ENCODE measurements at regions not wholly inside any gene's neighbourhood (a gene's known extent, or its start where the extent isn't known, plus 50 kb on each side); places are given as distances from the start of the nearest gene placed in this dataset.

DNA sequence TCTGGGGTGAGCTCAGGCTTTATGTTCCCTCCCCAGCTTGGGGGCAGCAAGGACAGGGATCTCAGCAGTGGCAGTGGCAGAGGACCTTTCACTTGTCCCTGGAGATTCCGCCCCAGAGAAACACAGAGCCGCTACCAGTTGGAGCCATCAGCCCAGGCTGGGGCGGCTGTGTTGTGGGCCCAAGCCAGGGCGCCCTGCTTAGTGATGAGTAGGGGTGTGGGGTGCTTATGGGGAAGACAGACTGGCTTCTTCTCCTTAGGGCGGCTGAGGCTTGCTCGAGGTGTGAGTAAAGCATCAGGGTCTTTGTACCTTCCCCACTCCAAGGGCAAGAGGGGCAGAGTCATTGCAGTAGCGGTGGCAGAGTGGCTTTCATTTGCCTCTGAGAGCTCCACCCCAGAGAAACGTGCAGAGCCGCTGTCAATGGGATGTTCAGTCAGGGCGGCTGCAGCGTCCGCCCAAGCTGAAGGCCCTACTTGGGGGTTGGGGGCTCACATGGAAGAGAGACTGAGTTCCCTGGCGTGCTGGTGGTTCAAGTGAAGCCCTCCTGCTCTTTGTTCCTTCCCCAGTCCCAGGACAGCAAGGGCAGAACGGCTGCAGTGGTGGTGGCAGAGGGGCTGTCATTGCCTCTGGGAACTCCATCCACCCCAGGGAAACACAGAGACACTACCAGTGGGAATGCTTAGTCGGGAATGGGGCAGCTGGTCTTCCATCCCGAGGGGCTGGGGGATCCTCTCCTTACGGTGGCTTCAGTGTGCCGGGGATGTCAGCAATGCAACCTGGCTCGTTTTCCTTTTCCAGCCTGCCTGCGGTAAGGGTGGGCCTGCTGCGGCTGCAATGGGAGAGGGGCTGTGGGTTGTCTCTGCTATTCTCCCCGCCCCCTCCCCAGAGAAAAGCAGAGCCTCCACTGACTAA, 2142.5 kb upstream of the TENM3 start:
- no peaks in the 10 kb centered on the region for H3K9me3 ChIP-seq (ENCODE audit: insufficient read depth, low read length)
- TF ChIP-seq ZNF274 (IDR thresholded peaks at IDR 0.05; ENCODE audit: low read depth, low read length) (no peak), YY1 (IDR thresholded peaks at IDR 0.05; ENCODE audit: insufficient read depth, insufficient read length) (no peak), SUZ12 (IDR thresholded peaks at IDR 0.05; ENCODE audit: extremely low read depth, insufficient read depth, insufficient read length) (no peak)
- no peaks in the 10 kb centered on the region for H3K4me1 ChIP-seq (ENCODE audit: insufficient read depth, insufficient read length)
- no peak overlapping the region for H3K4me3 ChIP-seq (ENCODE audit: insufficient read length, low read depth)
- H3K36me3 ChIP-seq (ENCODE audit: insufficient read depth, insufficient read length, low read length) = no peaks in the 10 kb centered on the region
- no peak overlapping the region for H3K9ac ChIP-seq (ENCODE audit: insufficient read length, low read depth)
- no peaks in the 10 kb centered on the region for H3K27me3 ChIP-seq (ENCODE audit: insufficient read depth, insufficient read length)
- no peak for DNase-seq (ENCODE audit: low read depth, low spot score)

DNA sequence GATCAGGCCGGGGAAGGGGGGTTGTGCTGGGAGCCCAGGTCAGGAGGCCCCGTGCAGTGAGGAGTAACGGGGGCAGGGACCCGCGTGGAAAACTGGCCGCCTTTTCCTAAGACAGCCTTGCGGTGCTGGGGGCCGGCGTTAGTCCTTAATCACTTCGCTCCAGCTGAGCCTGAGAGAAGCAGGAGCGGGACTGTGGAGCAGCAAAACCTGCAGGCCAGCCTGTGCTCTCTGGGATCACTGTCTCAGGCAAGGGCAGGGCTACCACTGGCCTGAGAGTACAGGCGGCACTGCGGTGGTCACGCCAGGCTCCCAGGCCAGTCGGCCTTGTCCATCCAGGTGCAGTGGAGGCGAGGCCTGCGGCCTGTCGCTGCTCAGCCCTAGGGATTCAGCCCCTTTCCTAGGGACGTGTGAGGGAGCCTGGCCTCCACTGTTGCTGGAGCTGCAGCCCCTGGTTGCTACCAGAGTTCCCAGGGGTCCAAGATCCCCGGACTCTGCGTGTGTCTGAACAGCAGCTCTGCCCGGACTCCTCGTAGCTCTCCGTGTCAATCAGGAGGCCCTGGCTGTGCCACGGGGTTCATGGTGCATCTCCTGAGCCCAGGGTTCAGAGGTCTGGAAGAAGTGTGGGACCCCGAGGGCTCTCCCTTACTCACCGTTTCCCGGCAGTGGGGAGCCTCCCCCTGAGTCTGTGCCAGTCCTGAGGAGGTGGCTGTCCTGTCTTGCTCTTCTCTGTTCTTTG, 2141.7 kb upstream of the TENM3 start:
- no peaks in the 10 kb centered on the region for H3K36me3 ChIP-seq (ENCODE audit: insufficient read depth, insufficient read length, low read length)
- H3K4me3 ChIP-seq (ENCODE audit: insufficient read length, low read depth) = no peak overlapping the region
- H3K9me3 ChIP-seq (ENCODE audit: insufficient read depth, low read length) = no peaks in the 10 kb centered on the region
- H3K4me1 ChIP-seq (ENCODE audit: insufficient read depth, insufficient read length) = no peaks in the 10 kb centered on the region
- no peaks in the 10 kb centered on the region for H3K27me3 ChIP-seq (ENCODE audit: insufficient read depth, insufficient read length)
- H3K9ac ChIP-seq (ENCODE audit: insufficient read length, low read depth) = no peak overlapping the region
- no peak for DNase-seq (ENCODE audit: low read depth, low spot score)
- TF ChIP-seq SUZ12 (IDR thresholded peaks at IDR 0.05; ENCODE audit: extremely low read depth, insufficient read depth, insufficient read length) = no peak
- TF ChIP-seq ZNF274 (IDR thresholded peaks at IDR 0.05; ENCODE audit: low read depth, low read length) = no peak
- TF ChIP-seq YY1 (IDR thresholded peaks at IDR 0.05; ENCODE audit: insufficient read depth, insufficient read length) = no peak

DNA sequence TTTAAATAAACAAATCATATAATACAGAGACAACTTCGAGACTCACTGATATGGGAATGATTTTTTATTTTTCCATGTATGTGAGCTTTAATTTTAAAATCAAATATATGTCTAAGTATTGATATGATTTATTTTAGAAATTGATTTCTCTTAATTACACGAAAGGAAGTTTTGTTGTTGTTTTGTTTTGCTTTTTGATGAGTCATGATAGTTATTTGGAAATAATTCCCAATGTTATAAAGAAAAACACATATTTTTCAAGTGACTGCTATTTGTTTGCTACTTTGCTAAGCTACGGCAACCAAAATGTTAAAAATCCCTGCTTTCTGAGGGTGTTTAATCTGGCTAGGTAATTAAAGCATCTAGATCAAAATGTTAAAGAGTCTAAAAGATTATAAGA, 2139.4 kb upstream of the TENM3 start:
- DNase-seq (ENCODE audit: low read depth, low spot score) = no peak
- TF ChIP-seq SUZ12 (IDR thresholded peaks at IDR 0.05; ENCODE audit: extremely low read depth, insufficient read depth, insufficient read length) (no peak), YY1 (IDR thresholded peaks at IDR 0.05; ENCODE audit: insufficient read depth, insufficient read length) (no peak), ZNF274 (IDR thresholded peaks at IDR 0.05; ENCODE audit: low read depth, low read length) (no peak)
- Histone ChIP-seq H3K27me3 (ENCODE audit: insufficient read depth, insufficient read length) (no peaks in the 10 kb centered on the region), H3K4me1 (ENCODE audit: insufficient read depth, insufficient read length) (no peaks in the 10 kb centered on the region), H3K9ac (ENCODE audit: insufficient read length, low read depth) (no peak overlapping the region), H3K4me3 (ENCODE audit: insufficient read length, low read depth) (no peak overlapping the region), H3K36me3 (ENCODE audit: insufficient read depth, insufficient read length, low read length) (no peaks in the 10 kb centered on the region), H3K9me3 (ENCODE audit: insufficient read depth, low read length) (no peaks in the 10 kb centered on the region)

DNA sequence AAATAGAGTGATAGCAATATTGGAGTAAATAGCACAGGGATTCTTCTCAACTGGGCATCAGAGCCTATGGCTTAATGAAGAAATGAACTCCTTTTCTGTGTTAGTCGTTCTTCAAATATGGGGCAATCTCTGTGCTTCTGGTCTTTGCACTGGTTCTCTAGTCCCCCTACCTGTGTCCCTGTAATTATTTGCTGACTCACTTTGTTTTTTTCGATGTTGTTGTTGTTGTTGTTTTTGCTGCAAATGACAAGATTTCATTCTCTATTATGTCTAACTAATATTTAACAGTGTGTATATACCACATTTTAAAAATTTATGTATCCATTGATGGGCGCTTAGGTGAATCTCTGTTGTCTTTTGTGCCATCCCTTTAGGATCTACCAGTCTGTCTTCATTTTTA, 2137.8 kb upstream of the TENM3 start:
- no peak overlapping the region for H3K9ac ChIP-seq (ENCODE audit: insufficient read length, low read depth)
- H3K27me3 ChIP-seq (ENCODE audit: insufficient read depth, insufficient read length) = no peaks in the 10 kb centered on the region
- H3K4me1 ChIP-seq (ENCODE audit: insufficient read depth, insufficient read length) = no peaks in the 10 kb centered on the region
- no peaks in the 10 kb centered on the region for H3K9me3 ChIP-seq (ENCODE audit: insufficient read depth, low read length)
- H3K36me3 ChIP-seq (ENCODE audit: insufficient read depth, insufficient read length, low read length) = no peaks in the 10 kb centered on the region
- TF ChIP-seq YY1 (IDR thresholded peaks at IDR 0.05; ENCODE audit: insufficient read depth, insufficient read length) = no peak
- no peak for TF ChIP-seq ZNF274 (IDR thresholded peaks at IDR 0.05; ENCODE audit: low read depth, low read length)
- no peak for TF ChIP-seq SUZ12 (IDR thresholded peaks at IDR 0.05; ENCODE audit: extremely low read depth, insufficient read depth, insufficient read length)
- no peak for DNase-seq (ENCODE audit: low read depth, low spot score)
- H3K4me3 ChIP-seq (ENCODE audit: insufficient read length, low read depth) = no peak overlapping the region

DNA sequence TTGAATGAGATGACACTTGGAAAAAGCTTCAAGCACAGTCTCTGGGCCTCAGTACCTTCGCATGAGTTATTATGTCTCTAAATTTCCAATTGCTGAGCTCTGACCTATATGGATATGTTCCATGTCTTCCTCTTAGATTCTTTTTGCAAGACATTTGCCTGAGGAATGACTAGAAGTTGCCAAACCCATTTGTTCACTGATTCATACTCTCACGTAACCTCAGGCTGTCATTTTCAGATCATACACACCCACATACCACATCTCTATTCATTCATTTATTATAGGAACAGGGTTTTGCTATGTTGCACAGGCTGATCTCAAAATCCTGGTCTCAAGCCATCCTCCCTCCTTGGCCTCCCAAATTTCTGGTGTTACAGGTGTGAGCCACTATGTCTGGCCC, 2137.1 kb upstream of the TENM3 start:
- no peak for DNase-seq (ENCODE audit: low read depth, low spot score)
- Histone ChIP-seq H3K9ac (ENCODE audit: insufficient read length, low read depth) (no peak overlapping the region), H3K4me1 (ENCODE audit: insufficient read depth, insufficient read length) (no peaks in the 10 kb centered on the region), H3K36me3 (ENCODE audit: insufficient read depth, insufficient read length, low read length) (no peaks in the 10 kb centered on the region), H3K4me3 (ENCODE audit: insufficient read length, low read depth) (no peak overlapping the region), H3K27me3 (ENCODE audit: insufficient read depth, insufficient read length) (no peaks in the 10 kb centered on the region), H3K9me3 (ENCODE audit: insufficient read depth, low read length) (no peaks in the 10 kb centered on the region)
- no peak for TF ChIP-seq SUZ12 (IDR thresholded peaks at IDR 0.05; ENCODE audit: extremely low read depth, insufficient read depth, insufficient read length)
- no peak for TF ChIP-seq YY1 (IDR thresholded peaks at IDR 0.05; ENCODE audit: insufficient read depth, insufficient read length)
- no peak for TF ChIP-seq ZNF274 (IDR thresholded peaks at IDR 0.05; ENCODE audit: low read depth, low read length)

DNA sequence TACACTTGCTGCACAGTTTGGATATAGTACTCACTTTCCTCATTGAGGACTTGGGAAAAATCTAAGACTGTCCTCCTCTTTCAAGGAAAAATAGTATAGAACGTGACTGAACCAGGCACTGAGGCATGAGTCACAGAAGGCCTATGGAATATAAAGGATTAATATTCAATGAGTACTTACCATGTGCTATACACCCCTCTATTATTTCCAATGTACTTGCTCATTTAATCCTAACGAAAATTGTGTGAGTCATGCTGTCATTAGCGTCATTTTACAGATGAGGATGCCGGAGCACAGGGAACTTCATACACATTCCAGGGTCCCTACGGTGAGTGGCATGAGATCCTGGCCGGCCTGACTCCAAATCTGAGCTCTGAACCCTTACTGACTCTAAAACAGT, 2136.2 kb upstream of the TENM3 start:
- DNase-seq (ENCODE audit: low read depth, low spot score) = no peak
- no peak for TF ChIP-seq ZNF274 (IDR thresholded peaks at IDR 0.05; ENCODE audit: low read depth, low read length)
- TF ChIP-seq YY1 (IDR thresholded peaks at IDR 0.05; ENCODE audit: insufficient read depth, insufficient read length) = no peak
- no peak for TF ChIP-seq SUZ12 (IDR thresholded peaks at IDR 0.05; ENCODE audit: extremely low read depth, insufficient read depth, insufficient read length)
- H3K27me3 ChIP-seq (ENCODE audit: insufficient read depth, insufficient read length) = no peaks in the 10 kb centered on the region
- no peak overlapping the region for H3K9ac ChIP-seq (ENCODE audit: insufficient read length, low read depth)
- no peak overlapping the region for H3K4me3 ChIP-seq (ENCODE audit: insufficient read length, low read depth)
- H3K36me3 ChIP-seq (ENCODE audit: insufficient read depth, insufficient read length, low read length) = no peaks in the 10 kb centered on the region
- H3K4me1 ChIP-seq (ENCODE audit: insufficient read depth, insufficient read length) = no peaks in the 10 kb centered on the region
- no peaks in the 10 kb centered on the region for H3K9me3 ChIP-seq (ENCODE audit: insufficient read depth, low read length)

DNA sequence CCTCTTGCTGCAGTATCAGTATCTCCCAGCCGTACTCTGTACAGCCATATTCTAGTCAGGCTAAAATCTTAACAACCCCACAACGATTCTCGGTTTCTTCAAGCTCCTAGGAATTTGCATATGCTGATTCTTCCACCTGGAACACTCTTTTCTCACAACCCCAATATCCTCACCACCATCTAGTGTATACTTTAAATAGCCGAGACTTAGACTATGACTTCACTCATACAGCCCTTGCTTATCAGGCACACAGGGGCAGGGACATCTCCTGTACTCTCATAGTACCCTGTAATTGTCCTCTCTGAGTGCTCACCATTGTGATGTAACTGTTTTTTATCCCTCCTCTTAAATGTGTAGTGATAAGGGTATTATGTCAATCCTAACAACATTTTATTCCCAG, 2126.4 kb upstream of the TENM3 start:
- Histone ChIP-seq H3K4me1 (ENCODE audit: insufficient read depth, insufficient read length) (no peaks in the 10 kb centered on the region), H3K36me3 (ENCODE audit: insufficient read depth, insufficient read length, low read length) (no peaks in the 10 kb centered on the region), H3K9ac (ENCODE audit: insufficient read length, low read depth) (no peak overlapping the region), H3K4me3 (ENCODE audit: insufficient read length, low read depth) (no peak overlapping the region), H3K9me3 (ENCODE audit: insufficient read depth, low read length) (no peaks in the 10 kb centered on the region), H3K27me3 (ENCODE audit: insufficient read depth, insufficient read length) (no peaks in the 10 kb centered on the region)
- no peak for DNase-seq (ENCODE audit: low read depth, low spot score)
- TF ChIP-seq YY1 (IDR thresholded peaks at IDR 0.05; ENCODE audit: insufficient read depth, insufficient read length) = no peak

All from NT2/D1 (cell line).